Cardiac muscle cell (in vitro differentiated cells and primary cell): ENCODE measurements at regions not wholly inside any gene's neighbourhood (a gene's known extent, or its start where the extent isn't known, plus 50 kb on each side); places are given as distances from the start of the nearest gene placed in this dataset.
"Not testable (repeated sequence)": the region's sequence is repeated elsewhere in the genome, so short reads cannot be mapped to it uniquely, and the experiment has no call there.

ENCODE experiments used
- DNase-seq, 2 donors: peaks; one replicate each; pipeline versions ENCODE4 v3.0.0 to v3.0.0-alpha.2; 2010 to 2017; ENCODE audit warnings: low read depth in 1 of 2, low spot score in 1 of 2
- H3K27ac ChIP-seq: fragments of 200-600 bp; sonication (generic); 2 replicates; pipeline ENCODE4 v1.5.1; 2016
- H3K27me3 ChIP-seq: fragments of 200-600 bp; sonication (generic); 2 replicates; pipeline ENCODE4 v1.6.0; 2016; ENCODE audit warnings: control low read depth
- H3K36me3 ChIP-seq: fragments of 200-600 bp; sonication (generic); 2 replicates; pipeline ENCODE4 v1.5.1; 2016; ENCODE audit warnings: control low read depth
- H3K4me1 ChIP-seq: fragments of 200-600 bp; sonication (generic); 2 replicates; pipeline ENCODE4 v1.8.1; 2017; ENCODE audit warnings: low read depth, mild to moderate bottlenecking, mixed run types
- H3K4me3 ChIP-seq: fragments of 200-600 bp; sonication (generic); 2 replicates; pipeline ENCODE4 v1.5.1; 2016; ENCODE audit warnings: mild to moderate bottlenecking
- H3K9me3 ChIP-seq: fragments of 200-600 bp; sonication (generic); 2 replicates; pipeline ENCODE4 v1.5.1; 2017; ENCODE audit warnings: low read depth, mild to moderate bottlenecking, control low read depth
- TF ChIP-seq, protein P1 (sequence below): IDR thresholded peaks from 2 replicates; pipeline ENCODE4 v1.5.1; 2012; ENCODE audit warnings: low read depth, mild to moderate bottlenecking, low read length

DNA sequence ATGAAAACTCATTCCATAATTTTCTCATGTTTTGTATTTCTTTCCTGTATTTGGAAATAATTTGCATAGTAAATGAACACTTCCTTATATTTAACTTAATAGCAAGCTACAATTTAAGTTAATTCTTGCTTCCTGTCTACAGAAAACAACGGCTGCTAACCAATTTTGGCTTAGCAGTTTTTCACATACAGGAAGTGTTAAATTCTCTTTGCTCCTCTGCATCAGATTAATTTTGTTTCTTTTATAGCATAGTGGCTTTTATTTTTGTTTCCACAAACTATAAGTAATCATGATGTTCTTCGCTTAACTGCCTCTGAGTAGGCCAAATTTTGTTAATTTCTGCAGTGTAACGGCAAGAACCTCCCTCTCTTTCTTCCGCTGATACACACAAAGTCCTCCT is 182.9 kb downstream of the ALX1 start:
- no peak for DNase-seq
- no peak overlapping the region for H3K27ac ChIP-seq
- no peaks in the 10 kb centered on the region for H3K9me3 ChIP-seq
- H3K4me1 ChIP-seq = no peaks in the 10 kb centered on the region
- no peak overlapping the region for H3K4me3 ChIP-seq
- H3K36me3 ChIP-seq = no peaks in the 10 kb centered on the region
- TF ChIP-seq, protein P1, sequence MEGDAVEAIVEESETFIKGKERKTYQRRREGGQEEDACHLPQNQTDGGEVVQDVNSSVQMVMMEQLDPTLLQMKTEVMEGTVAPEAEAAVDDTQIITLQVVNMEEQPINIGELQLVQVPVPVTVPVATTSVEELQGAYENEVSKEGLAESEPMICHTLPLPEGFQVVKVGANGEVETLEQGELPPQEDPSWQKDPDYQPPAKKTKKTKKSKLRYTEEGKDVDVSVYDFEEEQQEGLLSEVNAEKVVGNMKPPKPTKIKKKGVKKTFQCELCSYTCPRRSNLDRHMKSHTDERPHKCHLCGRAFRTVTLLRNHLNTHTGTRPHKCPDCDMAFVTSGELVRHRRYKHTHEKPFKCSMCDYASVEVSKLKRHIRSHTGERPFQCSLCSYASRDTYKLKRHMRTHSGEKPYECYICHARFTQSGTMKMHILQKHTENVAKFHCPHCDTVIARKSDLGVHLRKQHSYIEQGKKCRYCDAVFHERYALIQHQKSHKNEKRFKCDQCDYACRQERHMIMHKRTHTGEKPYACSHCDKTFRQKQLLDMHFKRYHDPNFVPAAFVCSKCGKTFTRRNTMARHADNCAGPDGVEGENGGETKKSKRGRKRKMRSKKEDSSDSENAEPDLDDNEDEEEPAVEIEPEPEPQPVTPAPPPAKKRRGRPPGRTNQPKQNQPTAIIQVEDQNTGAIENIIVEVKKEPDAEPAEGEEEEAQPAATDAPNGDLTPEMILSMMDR = no peak
- H3K27me3 ChIP-seq = no peaks in the 10 kb centered on the region

GRCh38 chr12:85466890-85467289 is 186.9 kb downstream of the ALX1 start:
- Histone ChIP-seq H3K4me3 (no peak overlapping the region), H3K36me3 (no peaks in the 10 kb centered on the region), H3K27ac (no peak overlapping the region), H3K27me3 (no peaks in the 10 kb centered on the region), H3K9me3 (no peaks in the 10 kb centered on the region), H3K4me1 (peaks cover 10% of the 10 kb centered on the region)
- DNase-seq = no peak
- TF ChIP-seq, protein P1 = no peak

GRCh38 chr12:85468356-85469157 is 188.5 kb downstream of the ALX1 start:
- Histone ChIP-seq H3K36me3 (no peaks in the 10 kb centered on the region), H3K9me3 (no peaks in the 10 kb centered on the region), H3K4me1 (peaks cover 10% of the 10 kb centered on the region), H3K4me3 (peak overlapping the region; percentile 32), H3K27me3 (no peaks in the 10 kb centered on the region), H3K27ac (no peak overlapping the region)
- peak; percentile 62 to 76 for DNase-seq
- TF ChIP-seq, protein P1 = peak; percentile 84

DNA sequence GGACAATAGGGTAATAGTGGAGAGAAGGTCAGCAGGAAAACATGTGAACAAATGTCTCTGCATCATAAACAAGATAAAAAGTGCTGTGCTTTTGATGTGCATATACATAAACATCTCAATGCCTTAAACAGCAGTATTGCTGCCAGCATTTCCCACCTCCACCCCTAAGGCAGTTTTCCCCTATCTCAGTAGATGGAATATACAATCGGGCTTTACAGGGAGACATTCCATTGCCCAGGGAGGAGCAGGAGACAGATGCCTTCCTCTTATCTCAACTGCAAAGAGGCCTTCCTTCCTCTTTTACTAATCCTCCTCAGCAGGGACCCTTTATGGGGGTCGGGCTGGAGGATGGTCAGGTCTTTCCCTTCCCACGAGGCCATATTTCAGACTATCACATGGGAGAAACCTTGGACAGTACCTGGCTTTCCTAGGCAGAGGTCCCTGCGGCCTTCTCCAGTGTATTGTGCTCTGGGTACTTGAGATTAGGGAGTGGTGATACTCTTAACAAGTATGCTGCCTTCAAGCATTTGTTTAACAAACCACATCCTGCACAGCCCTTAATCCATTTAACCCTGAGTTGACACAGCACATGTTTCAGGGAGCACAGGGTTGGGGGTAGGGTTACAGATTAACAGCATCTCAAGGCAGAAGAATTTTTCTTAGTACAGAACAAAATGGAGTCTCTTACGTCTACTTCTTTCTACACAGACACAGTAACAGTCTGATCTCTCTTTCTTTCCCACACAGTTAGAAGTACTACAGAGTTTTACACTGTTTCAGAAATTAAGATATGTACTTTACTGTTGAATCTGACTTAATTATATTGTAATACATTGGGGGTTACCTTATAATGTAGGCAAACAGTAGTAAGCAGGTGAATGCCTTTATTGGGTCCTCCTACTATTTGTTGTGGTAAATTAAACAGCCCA is 189.4 kb downstream of the ALX1 start:
- H3K36me3 ChIP-seq, H3K9me3 ChIP-seq, H3K4me1 ChIP-seq, H3K27me3 ChIP-seq, H3K27ac ChIP-seq: not testable (repeated sequence)
- peak overlapping the region; percentile 32 for H3K4me3 ChIP-seq
- peak; percentile 24 to 54 for DNase-seq

DNA sequence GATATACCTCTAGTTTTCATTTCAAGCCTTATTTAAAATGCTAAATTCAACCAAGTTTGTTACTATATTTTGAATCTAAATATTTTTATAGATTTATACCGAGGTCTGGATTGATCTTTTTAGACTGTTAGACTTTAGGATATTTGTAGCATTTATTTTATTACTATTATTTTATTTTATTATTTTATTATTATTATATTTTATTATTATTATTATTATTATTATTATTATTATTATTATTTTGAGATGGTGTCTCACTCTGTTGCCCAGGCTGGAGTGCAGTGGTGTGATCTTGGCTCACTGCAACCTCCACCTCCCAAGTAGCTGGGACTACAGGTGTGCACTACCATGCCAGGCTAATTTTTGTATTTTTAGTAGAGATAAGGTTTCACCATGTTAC is 195.3 kb downstream of the ALX1 start:
- not testable (repeated sequence) for H3K4me1 ChIP-seq, H3K27ac ChIP-seq, H3K36me3 ChIP-seq, H3K9me3 ChIP-seq, H3K27me3 ChIP-seq, DNase-seq, H3K4me3 ChIP-seq

- no peak overlapping the region for H3K27ac ChIP-seq
- H3K36me3 ChIP-seq = no peaks in the 10 kb centered on the region
- H3K27me3 ChIP-seq = no peaks in the 10 kb centered on the region
- H3K4me3 ChIP-seq = no peak overlapping the region
- no peak for DNase-seq
- TF ChIP-seq, protein P1 = no peak
- no peaks in the 10 kb centered on the region for H3K4me1 ChIP-seq
- H3K9me3 ChIP-seq = no peaks in the 10 kb centered on the region
Observed at GRCh38 chr12:85476756-85477155, 196.7 kb downstream of the ALX1 start.
